Activated CD8-positive, alpha-beta T cell treated with anti-CD3 and anti-CD28 coated beads for 36 hours (primary cell): ENCODE measurements at regions not wholly inside any gene's neighbourhood (a gene's known extent, or its start where the extent isn't known, plus 50 kb on each side); places are given as distances from the start of the nearest gene placed in this dataset.

ENCODE experiments used
- ATAC-seq: fragments of 200-7000 bp; cut with Tn5 transposase; one replicate; pipeline ENCODE4 v1.10.0; 2021; ENCODE audit warnings: mild to moderate bottlenecking, moderate library complexity
- CTCF ChIA-PET: fragments of 350-600 bp; sonication (Branson Sonifier 250); formaldehyde crosslinking; loops from one replicate; lab custom pipeline; 2021; ENCODE audit warnings: antibody characterized with exemption; lab: Charles Lee
- POLR2A ChIA-PET: fragments of 350-600 bp; sonication (Branson Sonifier 250); formaldehyde crosslinking; loops from one replicate; lab custom pipeline; 2021; ENCODE audit warnings: antibody characterized with exemption; lab: Charles Lee
- DNase-seq: peaks from one replicate; pipeline ENCODE4 v3.0.0-alpha.2; 2020
- H3K27ac Mint-ChIP-seq: one replicate; pipeline ENCODE4 v1.8.0; 2021; ENCODE audit warnings: mild to moderate bottlenecking, mixed read lengths
- H3K27me3 Mint-ChIP-seq: one replicate; pipeline ENCODE4 v1.8.0; 2021; ENCODE audit warnings: mixed read lengths
- H3K36me3 Mint-ChIP-seq: one replicate; pipeline ENCODE4 v1.8.0; 2021; ENCODE audit warnings: low read depth, mixed read lengths
- H3K4me1 Mint-ChIP-seq: one replicate; pipeline ENCODE4 v1.8.0; 2021; ENCODE audit warnings: low read depth, mixed read lengths
- H3K4me3 Mint-ChIP-seq: one replicate; pipeline ENCODE4 v1.8.0; 2021; ENCODE audit warnings: mild to moderate bottlenecking, moderate library complexity, mixed read lengths
- H3K9me3 Mint-ChIP-seq: one replicate; pipeline ENCODE4 v1.8.0; 2021; ENCODE audit warnings: mixed read lengths
- intact Hi-C: fragments of 100-400 bp; cut with micrococcal nuclease; formaldehyde crosslinking; loops from one replicate; pipeline ENCODE4 v1.10.0; 2022
- TF ChIP-seq, protein P1 (sequence below): fragments of 200-600 bp; IDR thresholded peaks from one replicate; pipeline ENCODE4 v1.8.0; 2022; ENCODE audit warnings: antibody characterized with exemption, mild to moderate bottlenecking

DNA sequence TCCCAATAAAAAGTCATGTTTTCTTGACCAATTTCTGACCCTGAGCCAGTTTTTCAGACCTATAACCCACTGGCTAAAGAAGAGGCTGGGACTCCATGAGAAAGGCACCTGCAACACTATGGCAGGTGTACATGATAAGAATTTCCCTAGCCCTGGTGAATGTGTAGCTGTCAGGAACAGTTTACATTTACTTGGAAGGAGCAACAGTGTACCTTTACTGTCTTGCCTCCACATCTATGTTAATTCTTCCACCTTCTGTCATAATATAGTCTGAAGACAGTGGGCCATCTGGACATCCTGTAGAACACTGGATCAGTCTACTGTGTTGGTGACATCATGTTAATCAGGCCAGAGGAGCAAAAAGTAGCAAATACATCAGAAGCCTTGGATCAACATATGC is 72.1 kb upstream of the CD82 start:
- ATAC-seq (no peak), DNase-seq (no peak)
- Mint-ChIP-seq H3K4me1 (no peaks in the 10 kb centered on the region), H3K27ac (no peak overlapping the region), H3K9me3 (no peaks in the 10 kb centered on the region), H3K27me3 (peaks cover 2% of the 10 kb centered on the region), H3K36me3 (no peaks in the 10 kb centered on the region), H3K4me3 (no peak overlapping the region)
- intact Hi-C loops = no loop called here
- ChIA-PET CTCF (no interaction called here), POLR2A (no interaction called here)
- TF ChIP-seq, protein P1, sequence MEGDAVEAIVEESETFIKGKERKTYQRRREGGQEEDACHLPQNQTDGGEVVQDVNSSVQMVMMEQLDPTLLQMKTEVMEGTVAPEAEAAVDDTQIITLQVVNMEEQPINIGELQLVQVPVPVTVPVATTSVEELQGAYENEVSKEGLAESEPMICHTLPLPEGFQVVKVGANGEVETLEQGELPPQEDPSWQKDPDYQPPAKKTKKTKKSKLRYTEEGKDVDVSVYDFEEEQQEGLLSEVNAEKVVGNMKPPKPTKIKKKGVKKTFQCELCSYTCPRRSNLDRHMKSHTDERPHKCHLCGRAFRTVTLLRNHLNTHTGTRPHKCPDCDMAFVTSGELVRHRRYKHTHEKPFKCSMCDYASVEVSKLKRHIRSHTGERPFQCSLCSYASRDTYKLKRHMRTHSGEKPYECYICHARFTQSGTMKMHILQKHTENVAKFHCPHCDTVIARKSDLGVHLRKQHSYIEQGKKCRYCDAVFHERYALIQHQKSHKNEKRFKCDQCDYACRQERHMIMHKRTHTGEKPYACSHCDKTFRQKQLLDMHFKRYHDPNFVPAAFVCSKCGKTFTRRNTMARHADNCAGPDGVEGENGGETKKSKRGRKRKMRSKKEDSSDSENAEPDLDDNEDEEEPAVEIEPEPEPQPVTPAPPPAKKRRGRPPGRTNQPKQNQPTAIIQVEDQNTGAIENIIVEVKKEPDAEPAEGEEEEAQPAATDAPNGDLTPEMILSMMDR = no peak

DNA sequence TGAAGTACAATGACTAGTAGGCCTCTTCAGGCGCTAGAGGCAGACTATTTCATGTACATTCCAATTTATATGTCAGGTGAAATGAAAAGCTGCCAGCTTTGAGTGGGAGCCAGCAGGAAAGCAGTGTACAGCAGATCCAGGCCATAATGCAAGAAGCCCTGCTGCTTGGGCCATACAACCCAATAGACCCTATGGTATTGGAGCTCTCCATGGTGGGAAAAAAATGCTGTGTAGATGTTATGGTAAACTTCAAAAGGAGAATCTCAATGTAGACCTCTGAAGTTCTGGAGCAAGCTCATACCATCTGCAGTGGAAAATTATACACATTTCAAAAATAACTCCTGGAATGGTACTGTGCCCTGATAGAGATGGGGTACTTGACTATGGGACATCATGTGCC is 71.5 kb upstream of the CD82 start:
- intact Hi-C loops = no loop called here
- CTCF ChIA-PET = no interaction called here
- TF ChIP-seq, protein P1 = no peak
- H3K4me1 Mint-ChIP-seq = no peaks in the 10 kb centered on the region
- H3K36me3 Mint-ChIP-seq = no peaks in the 10 kb centered on the region
- POLR2A ChIA-PET = no interaction called here
- no peaks in the 10 kb centered on the region for H3K9me3 Mint-ChIP-seq
- no peak overlapping the region for H3K27ac Mint-ChIP-seq
- H3K4me3 Mint-ChIP-seq = no peak overlapping the region
- ATAC-seq (no peak), DNase-seq (no peak)
- H3K27me3 Mint-ChIP-seq = peaks cover 2% of the 10 kb centered on the region

DNA sequence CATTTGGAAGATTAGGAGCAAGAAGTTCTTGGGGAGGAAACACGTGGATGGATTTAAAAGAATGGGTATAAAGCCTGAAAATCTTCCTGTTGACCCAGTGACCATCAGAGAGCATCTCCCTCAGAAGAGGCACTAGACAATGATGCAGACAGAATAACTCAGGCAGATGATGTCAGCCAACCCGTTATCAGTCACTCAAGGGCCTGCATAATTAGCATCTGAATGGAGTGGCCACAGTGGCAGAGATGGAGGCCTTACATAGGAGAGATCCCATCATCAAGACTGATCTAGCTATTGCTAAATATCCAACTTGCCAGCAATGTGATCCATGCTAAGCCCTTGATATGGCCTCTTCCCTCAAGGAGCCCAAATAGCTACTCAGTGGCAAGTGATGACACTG is 70.7 kb upstream of the CD82 start:
- Mint-ChIP-seq H3K27ac (no peak overlapping the region), H3K36me3 (no peaks in the 10 kb centered on the region), H3K4me3 (no peak overlapping the region), H3K27me3 (peaks cover 2% of the 10 kb centered on the region), H3K9me3 (no peaks in the 10 kb centered on the region), H3K4me1 (no peaks in the 10 kb centered on the region)
- CTCF ChIA-PET = no interaction called here
- intact Hi-C loops = no loop called here
- TF ChIP-seq, protein P1 = no peak
- DNase-seq = no peak
- POLR2A ChIA-PET = no interaction called here
- ATAC-seq = no peak

DNA sequence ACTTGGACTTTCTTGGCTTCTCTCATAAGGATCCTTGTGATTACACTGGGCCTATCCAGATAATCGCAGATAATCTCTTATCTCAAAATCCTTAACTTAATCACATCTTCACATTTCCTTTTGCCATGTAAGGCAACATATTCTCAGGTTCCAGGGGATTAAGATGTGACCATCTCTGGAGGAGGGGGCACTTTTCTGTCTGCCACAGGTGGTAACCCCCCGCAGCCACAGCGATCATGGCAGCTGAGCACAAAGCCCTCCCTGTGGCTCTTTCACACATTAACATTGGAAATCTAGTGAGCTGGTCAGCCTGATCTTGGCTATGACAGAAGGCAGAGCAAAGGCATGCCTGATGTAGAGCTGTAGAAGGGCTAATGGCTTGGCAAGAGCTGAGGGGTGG is 69.1 kb upstream of the CD82 start:
- TF ChIP-seq, protein P1 = no peak
- intact Hi-C loops = no loop called here
- DNase-seq = no peak
- Mint-ChIP-seq H3K4me1 (no peaks in the 10 kb centered on the region), H3K36me3 (no peaks in the 10 kb centered on the region), H3K9me3 (no peaks in the 10 kb centered on the region), H3K4me3 (no peak overlapping the region), H3K27ac (no peak overlapping the region), H3K27me3 (peaks cover 5% of the 10 kb centered on the region)
- no peak for ATAC-seq
- ChIA-PET POLR2A (no interaction called here), CTCF (no interaction called here)

DNA sequence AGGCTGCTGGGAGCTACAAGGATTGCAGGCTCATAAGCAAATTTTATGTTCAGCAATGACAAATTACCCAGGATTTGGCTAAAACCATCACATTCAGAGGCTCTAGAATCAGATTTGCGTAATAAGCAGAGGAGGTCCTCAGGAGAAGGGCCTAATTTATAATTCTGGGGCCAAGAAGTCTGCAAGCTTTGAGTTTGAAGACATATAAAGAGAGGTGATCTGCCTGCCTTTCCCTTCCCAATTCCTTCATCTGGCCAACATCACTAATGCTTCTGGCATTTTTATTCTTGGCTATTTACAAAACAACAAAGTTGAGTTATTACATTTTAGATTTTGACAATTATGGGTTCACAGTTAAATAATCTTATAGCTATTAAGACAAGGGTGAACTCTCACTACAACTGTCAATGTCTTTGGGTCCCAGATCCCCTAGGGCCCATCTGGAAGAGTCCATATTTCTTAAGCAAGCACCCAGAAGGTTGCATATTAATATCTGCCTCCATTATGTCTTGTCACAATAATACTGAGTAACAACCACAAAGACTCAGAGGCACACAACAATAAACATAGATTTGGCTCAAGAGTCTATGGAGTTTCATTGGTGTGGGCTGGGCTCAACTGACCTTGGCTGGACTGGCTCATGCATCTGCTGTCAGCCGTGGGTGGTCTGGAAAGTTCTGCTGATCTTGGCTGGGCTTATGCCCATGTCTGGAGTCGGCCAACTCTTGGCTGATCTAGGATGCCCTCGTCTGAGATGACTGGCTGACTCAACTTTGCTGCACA is 67.2 kb upstream of the CD82 start:
- Mint-ChIP-seq H3K36me3 (no peaks in the 10 kb centered on the region), H3K4me1 (no peaks in the 10 kb centered on the region), H3K9me3 (no peaks in the 10 kb centered on the region), H3K27ac (no peak overlapping the region), H3K4me3 (no peak overlapping the region), H3K27me3 (peaks cover 4% of the 10 kb centered on the region)
- ChIA-PET POLR2A (no interaction called here), CTCF (no interaction called here)
- intact Hi-C loops = no loop called here
- TF ChIP-seq, protein P1 = no peak
- no peak for DNase-seq
- ATAC-seq = no peak
